GM13976 (cell line): ENCODE measurements at regions not wholly inside any gene's neighbourhood (a gene's known extent, or its start where the extent isn't known, plus 50 kb on each side); places are given as distances from the start of the nearest gene placed in this dataset.

Experiments
- DNase-seq: peaks from one replicate; pipeline ENCODE4 v3.0.0; 2012; ENCODE audit warnings: low spot score
- in situ Hi-C: fragments of 300-500 bp; cut with MboI; formaldehyde crosslinking; loops from one replicate; pipeline ENCODE4 v1.12.0; 2022; ENCODE audit warnings: low sequenced_read_pairs, mixed read lengths, inconsistent platforms; ENCODE audit not compliant: unreplicated experiment
- TF ChIP-seq, protein P1 (sequence below): IDR thresholded peaks from 2 replicates; pipeline ENCODE4 v1.5.1; 2012; ENCODE audit warnings: borderline replicate concordance, mild to moderate bottlenecking; ENCODE audit not compliant: insufficient read depth; ENCODE audit errors: extremely low read depth, missing control alignments, control extremely low read depth

DNA sequence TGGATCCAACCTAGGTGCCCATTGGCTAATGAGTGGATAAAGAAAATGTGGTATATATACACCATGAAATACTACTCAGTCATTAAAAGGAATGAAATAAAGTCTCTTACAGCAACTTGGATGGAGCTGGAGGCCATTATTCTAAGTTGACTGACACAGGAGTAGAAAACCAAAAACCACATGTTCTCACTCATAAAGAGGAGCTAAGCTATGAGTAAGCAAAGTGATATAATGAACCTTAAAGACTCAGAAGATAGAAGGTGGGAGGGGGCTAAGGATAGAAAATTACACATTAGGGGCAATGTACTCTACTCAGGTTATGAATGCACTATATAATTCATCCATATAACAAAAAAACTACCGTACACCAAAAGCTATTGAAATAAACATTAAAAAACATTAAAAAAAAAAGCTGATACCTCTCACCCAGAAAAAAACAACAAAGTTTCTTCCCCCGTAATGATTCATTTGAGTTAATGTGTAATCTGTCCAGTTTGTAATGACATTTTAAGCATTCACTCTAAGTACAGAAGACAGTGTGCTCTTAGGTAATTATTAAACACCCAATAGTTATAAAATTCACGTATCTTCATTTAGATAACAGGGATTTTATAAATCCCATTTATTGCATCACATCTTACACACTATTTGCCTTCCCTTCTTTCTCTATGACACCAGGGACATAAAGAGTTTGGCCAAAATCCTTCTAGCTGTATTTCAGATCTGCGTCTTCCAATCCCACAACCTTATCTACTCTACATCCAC lies 941.5 kb downstream of the CDH11 start:
- TF ChIP-seq, protein P1, sequence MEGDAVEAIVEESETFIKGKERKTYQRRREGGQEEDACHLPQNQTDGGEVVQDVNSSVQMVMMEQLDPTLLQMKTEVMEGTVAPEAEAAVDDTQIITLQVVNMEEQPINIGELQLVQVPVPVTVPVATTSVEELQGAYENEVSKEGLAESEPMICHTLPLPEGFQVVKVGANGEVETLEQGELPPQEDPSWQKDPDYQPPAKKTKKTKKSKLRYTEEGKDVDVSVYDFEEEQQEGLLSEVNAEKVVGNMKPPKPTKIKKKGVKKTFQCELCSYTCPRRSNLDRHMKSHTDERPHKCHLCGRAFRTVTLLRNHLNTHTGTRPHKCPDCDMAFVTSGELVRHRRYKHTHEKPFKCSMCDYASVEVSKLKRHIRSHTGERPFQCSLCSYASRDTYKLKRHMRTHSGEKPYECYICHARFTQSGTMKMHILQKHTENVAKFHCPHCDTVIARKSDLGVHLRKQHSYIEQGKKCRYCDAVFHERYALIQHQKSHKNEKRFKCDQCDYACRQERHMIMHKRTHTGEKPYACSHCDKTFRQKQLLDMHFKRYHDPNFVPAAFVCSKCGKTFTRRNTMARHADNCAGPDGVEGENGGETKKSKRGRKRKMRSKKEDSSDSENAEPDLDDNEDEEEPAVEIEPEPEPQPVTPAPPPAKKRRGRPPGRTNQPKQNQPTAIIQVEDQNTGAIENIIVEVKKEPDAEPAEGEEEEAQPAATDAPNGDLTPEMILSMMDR: no peak
- in situ Hi-C loops: no loop called here
- no peak for DNase-seq

DNA sequence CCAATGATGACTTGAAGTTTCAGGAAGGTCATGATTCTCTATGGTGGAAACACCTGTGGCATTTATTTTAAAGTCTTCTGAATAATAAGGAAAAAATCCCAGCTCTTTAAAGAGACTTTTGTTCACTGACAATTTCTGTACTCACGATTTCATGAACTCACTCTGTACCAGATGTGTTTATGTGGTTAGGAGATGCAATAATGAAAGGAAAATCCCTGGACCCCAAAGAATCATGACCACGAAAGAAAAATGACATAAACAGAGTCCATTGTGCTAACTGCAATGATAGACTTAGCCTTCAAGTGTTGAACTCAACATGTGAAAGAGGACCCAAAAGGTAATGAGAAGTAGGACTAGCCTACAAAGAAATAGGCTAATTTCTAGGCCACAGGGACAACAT lies 947.5 kb downstream of the CDH11 start:
- no peak for DNase-seq
- in situ Hi-C loops: no loop called here

DNA sequence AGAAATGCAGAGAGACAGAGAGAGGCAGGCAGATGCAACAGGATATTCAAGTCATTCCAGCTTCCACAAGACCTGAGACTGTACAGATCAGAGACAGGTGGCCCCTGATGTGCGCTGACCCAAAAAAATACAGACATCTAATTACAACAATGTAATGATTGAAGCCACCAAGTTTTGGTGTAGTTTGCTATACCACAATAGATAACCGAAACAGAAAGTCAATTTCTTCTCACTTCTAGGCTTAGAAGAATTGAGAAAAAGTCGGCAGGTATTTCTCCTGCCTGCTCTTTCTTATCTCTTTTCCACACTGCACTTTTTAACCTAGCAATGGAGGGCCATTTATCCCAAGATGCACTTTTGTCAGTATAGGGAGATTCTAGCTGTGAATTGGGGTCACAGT lies 949.2 kb downstream of the CDH11 start:
- no peak for DNase-seq
- in situ Hi-C loops: no loop called here
- TF ChIP-seq, protein P1: no peak

More for the DNA sequence above, 947.5 kb downstream of the CDH11 start:
- TF ChIP-seq, protein P1: no peak

DNA sequence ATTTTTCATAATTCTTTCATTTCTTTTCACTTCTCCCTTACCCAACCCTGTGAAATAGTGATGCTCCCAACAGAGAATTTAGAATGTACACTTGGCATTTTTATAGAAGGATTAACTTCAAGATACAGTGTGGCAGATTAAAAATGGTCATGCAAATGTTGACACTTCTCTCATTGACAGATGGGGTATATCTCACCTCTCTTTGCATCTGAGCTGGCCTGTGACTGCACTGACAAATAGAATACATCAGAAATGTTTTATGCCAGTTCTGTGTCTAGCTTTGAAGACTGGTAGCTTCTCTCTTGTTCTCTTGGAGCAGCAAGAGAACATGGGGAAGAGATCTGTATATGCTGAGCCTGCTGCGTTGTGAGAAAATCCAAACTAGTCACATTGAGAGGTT lies 949.6 kb downstream of the CDH11 start:
- no peak for DNase-seq
- in situ Hi-C loops: no loop called here
- TF ChIP-seq, protein P1: no peak

DNA sequence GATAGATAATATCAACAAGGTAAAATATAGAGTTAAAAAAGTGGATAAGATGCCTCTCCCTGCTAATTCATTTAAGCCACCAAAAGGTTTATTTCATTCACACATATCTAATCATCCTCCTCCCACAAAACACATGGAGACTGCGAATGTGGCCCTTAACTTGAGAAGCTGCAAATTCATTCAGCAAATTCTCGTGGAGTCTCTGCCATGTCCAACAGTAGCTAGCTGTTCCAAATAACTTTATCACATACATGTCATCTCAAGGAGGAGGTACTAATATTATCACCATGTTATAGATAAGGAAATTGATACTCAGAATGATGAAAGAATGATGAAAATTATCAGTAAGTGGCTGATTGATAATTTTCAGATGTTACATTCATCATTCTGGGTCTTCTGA lies 950.2 kb downstream of the CDH11 start:
- DNase-seq: no peak
- in situ Hi-C loops: no loop called here
- TF ChIP-seq, protein P1: no peak

DNA sequence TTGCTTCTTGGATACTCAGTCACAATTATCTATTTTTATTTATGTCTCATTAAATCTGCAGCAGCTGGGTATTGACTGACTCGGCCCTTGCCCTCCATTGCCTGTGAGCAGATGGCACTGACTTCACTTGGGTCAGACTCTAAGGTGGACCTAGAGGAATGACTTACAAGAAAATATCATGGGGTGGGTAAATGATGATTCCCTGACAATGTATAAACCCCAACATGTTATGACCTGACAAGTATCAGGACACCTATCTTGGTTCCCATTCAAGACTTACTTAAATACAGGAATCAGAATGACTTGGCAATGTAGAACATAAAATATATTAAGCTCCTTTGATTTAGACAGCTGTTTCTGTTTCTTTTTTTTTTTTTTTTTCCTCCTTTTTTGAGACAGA lies 953.5 kb downstream of the CDH11 start:
- in situ Hi-C loops: no loop called here
- no peak for DNase-seq
- TF ChIP-seq, protein P1: no peak

DNA sequence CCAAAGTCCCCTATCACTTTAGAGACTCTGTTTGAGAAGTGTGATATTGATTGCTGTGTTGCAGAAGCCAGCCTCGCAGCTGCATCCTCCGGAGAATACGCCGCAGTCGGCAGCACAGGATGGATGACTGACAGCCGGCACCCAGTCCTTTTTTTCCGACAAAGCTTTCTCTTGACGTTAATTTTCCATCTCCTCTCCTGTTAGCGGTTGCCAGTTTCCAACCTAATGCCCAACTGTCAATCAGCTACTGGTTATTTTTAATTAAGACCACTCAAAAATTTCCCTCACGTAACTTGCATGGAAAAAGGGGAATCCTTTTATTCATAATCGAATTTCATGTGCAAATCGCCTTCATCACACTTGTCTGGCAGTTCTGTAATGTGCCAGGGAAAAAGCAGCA lies 953.9 kb downstream of the CDH11 start:
- TF ChIP-seq, protein P1: no peak
- DNase-seq: no peak
- in situ Hi-C loops: no loop called here
